ENCODE measurements at regions not wholly inside any gene's neighbourhood (a gene's known extent, or its start where the extent isn't known, plus 50 kb on each side); places are given as distances from the start of the nearest gene placed in this dataset.
"Not testable (repeated sequence)": the region's sequence is repeated elsewhere in the genome, so short reads cannot be mapped to it uniquely, and the experiment has no call there.

DNA sequence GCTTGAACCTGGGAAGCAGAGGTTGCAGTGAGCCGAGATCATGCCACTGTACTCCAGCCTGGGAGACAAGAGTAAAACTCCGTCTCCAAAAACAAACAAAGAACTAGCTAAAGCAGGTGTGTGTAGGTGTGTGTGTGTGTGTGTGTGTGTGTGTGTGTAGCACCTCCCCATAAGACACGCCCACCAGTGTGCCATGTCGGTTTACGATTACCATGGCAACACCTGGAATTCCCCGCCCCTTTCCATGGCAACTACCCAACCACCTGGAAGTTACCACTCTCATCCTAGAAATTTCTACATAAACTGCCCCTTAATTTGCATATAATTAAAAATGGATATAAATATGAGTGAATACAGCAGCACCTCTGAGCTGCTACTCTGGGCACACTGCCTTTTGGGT, 80.9 kb upstream of the ADGRE5 start:
- Mint-ChIP-seq H3K4me3 (no peak overlapping the region), H3K27me3 (ENCODE audit: low read depth) (no peaks in the 10 kb centered on the region), H3K36me3 (ENCODE audit: low read depth) (no peaks in the 10 kb centered on the region), H3K9me3 (no peaks in the 10 kb centered on the region), H3K4me1 (ENCODE audit: low read depth) (no peaks in the 10 kb centered on the region), H3K27ac (no peak overlapping the region)
- intact Hi-C loops (cut with micrococcal nuclease), result no loop called here
- DNase-seq, result no peak
- CTCF ChIA-PET, result interaction anchor here (1.0 to 1.9 kb wide), 2 partner anchors 12 to 47 kb away, joined by 5 read pairs; no protein-coding TSS in a partner anchor

DNA sequence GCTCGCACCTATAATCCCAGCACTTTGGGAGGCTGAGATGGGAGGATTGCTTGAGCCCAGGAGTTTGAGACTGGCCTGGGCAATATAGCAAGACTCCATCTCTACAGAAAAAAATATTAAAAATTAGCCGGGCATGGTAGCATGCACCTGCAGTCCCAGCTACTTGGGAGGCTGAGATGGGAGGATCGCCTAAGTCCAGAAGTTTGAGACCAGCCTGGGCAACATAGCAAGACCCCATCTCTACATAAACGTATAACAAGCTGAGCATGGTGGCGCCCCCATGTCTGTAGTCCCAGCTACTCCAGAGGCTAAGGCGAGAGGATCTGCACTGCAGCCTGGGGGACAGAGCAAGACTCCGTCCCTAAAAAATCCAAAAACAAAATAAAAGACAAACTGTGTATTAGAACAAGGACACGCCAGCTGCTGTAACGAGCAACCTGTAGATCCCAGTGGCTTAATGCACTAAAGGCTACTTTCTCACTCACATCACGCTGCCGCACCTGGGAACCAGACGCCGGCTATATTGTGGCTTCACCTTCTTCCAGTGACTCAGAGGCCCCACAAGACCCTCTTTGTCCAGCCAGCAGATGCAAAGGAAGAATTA, 81.9 kb upstream of the ADGRE5 start:
- H3K9me3 Mint-ChIP-seq; H3K27ac Mint-ChIP-seq; H3K27me3 Mint-ChIP-seq (ENCODE audit: low read depth); H3K4me1 Mint-ChIP-seq (ENCODE audit: low read depth); H3K36me3 Mint-ChIP-seq (ENCODE audit: low read depth); intact Hi-C loops (cut with micrococcal nuclease); H3K4me3 Mint-ChIP-seq; DNase-seq: not testable (repeated sequence)
- CTCF ChIA-PET, result interaction anchor here (0.6 to 1.9 kb wide), 2 partner anchors 11 to 27 kb away, joined by 3 to 5 read pairs; no protein-coding TSS in a partner anchor

DNA sequence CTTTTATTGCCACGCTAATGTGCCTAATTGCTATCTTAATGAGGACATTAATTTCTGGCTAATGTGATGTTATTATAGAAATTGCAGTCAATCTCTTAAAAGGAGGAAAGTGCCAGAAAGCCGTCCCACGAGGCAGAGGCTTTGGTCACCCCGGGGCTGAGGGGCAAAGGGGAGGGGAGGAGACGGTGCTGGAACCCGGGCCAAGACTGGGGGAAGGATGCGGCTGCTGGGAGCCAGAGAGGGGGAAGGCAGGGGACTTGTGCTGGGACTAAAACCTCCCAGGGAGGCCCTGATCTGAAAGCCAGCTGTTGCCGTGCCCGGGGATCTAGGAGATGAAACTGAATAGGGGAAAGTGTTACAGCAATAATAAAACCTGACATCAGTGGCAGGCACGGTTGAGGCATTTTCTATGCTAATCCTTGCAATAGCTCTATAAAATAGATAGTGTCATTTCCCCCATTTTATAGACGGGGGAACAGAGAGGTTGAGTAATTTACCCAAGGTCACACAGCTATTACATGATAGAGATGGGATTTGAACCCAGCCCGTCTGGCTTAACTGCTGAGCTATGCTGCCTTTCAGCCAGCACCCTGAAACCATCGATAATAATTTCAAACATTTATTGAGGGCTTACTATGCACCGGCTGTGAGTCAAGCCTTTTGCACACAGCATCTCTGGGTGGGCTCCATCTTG, 83.2 kb upstream of the ADGRE5 start:
- intact Hi-C loops (cut with micrococcal nuclease); H3K27ac Mint-ChIP-seq; H3K36me3 Mint-ChIP-seq (ENCODE audit: low read depth); H3K4me1 Mint-ChIP-seq (ENCODE audit: low read depth); CTCF ChIA-PET; DNase-seq; H3K9me3 Mint-ChIP-seq; H3K27me3 Mint-ChIP-seq (ENCODE audit: low read depth); H3K4me3 Mint-ChIP-seq: not testable (repeated sequence)

DNA sequence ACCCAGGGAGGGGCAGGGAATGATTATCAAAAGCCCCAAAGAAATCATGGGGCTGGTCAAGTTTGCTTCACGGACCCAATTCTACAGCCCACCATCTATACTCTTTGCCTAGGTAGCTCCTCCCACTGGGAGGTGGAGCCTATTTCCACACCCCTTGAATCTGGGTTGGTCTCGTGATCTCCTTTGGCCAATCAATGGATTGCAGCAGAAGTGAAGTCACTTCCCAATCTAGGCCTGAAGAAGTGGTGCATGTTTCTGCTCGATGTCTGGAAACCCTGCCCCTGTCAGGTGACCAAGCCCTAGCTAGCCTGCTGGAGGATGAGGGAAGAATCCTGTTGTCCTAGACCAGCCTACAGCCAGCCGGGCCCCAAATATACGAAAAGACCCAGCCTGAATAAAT, 86.3 kb upstream of the ADGRE5 start:
- H3K36me3 Mint-ChIP-seq (ENCODE audit: low read depth); H3K4me1 Mint-ChIP-seq (ENCODE audit: low read depth); intact Hi-C loops (cut with micrococcal nuclease); H3K4me3 Mint-ChIP-seq; H3K27ac Mint-ChIP-seq; H3K9me3 Mint-ChIP-seq; H3K27me3 Mint-ChIP-seq (ENCODE audit: low read depth): not testable (repeated sequence)
- CTCF ChIA-PET, result interaction anchor here (1.1 to 1.2 kb wide), 2 partner anchors 53 to 59 kb away, joined by 3 read pairs; no protein-coding TSS in a partner anchor
- DNase-seq, result peak; percentile 36

DNA sequence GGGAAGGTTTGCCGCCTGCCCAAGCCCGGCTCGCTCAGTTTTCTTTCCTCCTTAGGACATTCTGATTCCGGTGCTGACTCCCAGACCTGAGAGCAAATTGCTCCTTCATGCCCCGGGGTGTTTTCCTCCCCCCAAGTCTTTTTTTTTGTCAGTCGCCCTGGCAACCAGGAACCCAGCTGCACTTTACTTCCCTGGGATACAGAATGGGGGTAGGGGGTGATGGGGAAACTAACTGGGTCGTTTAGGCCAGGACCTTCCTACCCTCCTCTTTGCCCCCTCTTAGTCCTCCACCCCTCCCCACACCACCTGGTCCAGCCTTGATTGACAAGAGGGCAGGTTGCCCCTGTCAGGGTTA, 87.5 kb upstream of the ADGRE5 start:
- DNase-seq; H3K9me3 Mint-ChIP-seq; H3K27ac Mint-ChIP-seq; intact Hi-C loops (cut with micrococcal nuclease); H3K4me1 Mint-ChIP-seq (ENCODE audit: low read depth); H3K27me3 Mint-ChIP-seq (ENCODE audit: low read depth); H3K36me3 Mint-ChIP-seq (ENCODE audit: low read depth): not testable (repeated sequence)
- CTCF ChIA-PET, result interaction anchor here (1.1 to 1.2 kb wide), 2 partner anchors 54 to 60 kb away, joined by 3 read pairs; no protein-coding TSS in a partner anchor
- H3K4me3 Mint-ChIP-seq, result peak overlapping the region; percentile 48

DNA sequence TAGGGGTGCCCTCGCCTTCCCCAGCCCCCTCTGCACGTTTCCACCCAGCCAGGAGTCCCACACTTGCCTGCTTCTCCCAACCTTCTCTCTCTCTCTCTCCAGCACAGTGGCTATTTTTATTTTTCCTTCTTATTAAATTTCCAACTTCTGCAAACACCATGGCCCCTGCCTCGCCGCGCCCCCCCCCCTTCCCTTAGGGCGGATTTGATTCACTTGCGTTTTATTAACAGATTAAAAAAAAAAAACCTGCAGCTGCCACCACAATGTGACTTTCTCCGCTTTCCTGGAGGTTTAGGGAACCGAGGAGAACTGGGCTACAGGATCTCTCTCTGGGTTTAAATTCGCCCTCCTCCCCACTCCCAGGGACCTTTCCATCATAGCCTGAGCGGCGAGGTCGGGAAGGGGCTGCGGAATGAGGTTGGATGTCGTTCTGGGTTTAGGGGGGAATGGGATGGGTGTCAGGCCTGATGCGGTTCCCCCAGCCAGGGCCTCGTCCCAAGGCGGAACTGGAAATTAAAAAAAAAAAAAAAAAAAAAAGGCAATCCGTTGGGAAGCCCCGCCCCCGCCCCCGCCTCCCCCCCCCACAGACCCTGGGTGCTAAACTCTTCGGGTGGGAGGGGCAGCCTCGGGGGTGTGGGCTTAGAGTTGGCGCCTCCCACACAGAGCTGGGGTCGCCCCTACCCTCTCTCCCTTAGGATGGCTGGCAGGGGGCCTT, 87.3 kb upstream of the ADGRL1 start:
- H3K4me3 Mint-ChIP-seq, result peak overlapping the region; percentile 48

DNA sequence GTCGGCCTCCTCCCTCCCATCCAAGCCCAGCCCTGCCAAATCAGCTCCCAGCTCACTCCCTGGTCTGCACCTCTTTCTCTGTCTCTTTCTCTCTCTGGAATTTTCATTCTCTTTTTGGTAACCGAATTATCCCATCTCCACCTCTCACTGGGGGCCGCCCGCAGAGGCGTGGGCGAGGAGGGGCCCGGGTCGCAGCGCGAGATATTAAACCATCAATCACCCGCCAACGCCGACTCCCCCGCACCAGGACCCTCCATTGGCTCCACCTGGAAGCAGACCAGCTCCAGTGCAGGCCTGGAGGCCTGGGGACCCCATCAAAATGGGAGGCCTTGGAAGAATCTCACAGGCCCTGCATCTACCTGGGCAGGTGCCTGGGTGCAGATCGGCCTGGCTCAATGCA, 83.8 kb upstream of the ADGRL1 start:
- H3K4me3 Mint-ChIP-seq; H3K36me3 Mint-ChIP-seq (ENCODE audit: low read depth); H3K27ac Mint-ChIP-seq; H3K27me3 Mint-ChIP-seq (ENCODE audit: low read depth); DNase-seq; H3K9me3 Mint-ChIP-seq: not testable (repeated sequence)
- intact Hi-C loops (cut with micrococcal nuclease), result loop anchor here (5.0 kb wide), 1 partner anchor 93 kb away; no protein-coding TSS in a partner anchor
- peaks cover 11% of the 10 kb centered on the region for H3K4me1 Mint-ChIP-seq (ENCODE audit: low read depth)
- CTCF ChIA-PET, result interaction anchor here (1.5 to 2.0 kb wide), 3 partner anchors 72 to 153 kb away, joined by 5 to 9 read pairs (median 8); partner anchors contain the start of gene ASF1B

More for the DNA sequence above, 87.3 kb upstream of the ADGRL1 start:
- H3K36me3 Mint-ChIP-seq (ENCODE audit: low read depth); H3K27ac Mint-ChIP-seq; H3K27me3 Mint-ChIP-seq (ENCODE audit: low read depth); H3K9me3 Mint-ChIP-seq; CTCF ChIA-PET; intact Hi-C loops (cut with micrococcal nuclease); DNase-seq: not testable (repeated sequence)
- peaks cover 11% of the 10 kb centered on the region for H3K4me1 Mint-ChIP-seq (ENCODE audit: low read depth)

DNA sequence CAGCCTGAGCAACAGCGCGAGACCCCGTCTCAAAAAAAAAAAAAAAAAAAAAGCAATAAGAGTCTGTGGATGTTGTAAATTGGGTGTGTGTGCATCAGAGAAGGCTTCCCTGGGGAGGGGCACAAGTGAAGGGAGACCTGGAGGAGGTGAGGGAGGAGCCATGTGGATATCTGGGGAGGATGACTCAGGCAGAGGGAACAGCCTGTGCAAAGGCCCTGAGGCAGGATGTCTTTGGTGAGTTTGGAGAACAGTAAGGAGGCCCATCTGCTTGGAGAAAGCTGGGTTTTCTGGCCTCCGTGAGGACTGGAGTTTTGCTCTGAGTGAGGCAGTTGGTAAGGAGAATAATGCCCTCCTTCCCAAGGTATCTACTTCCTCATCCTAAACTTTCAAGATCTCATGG, 81.9 kb upstream of the ADGRL1 start:
- H3K27me3 Mint-ChIP-seq (ENCODE audit: low read depth); H3K36me3 Mint-ChIP-seq (ENCODE audit: low read depth); H3K9me3 Mint-ChIP-seq; DNase-seq; H3K27ac Mint-ChIP-seq; H3K4me3 Mint-ChIP-seq; CTCF ChIA-PET: not testable (repeated sequence)
- H3K4me1 Mint-ChIP-seq (ENCODE audit: low read depth), result peaks cover 12% of the 10 kb centered on the region
- intact Hi-C loops (cut with micrococcal nuclease), result loop anchor here (5.0 kb wide), 1 partner anchor 91 kb away; no protein-coding TSS in a partner anchor

DNA sequence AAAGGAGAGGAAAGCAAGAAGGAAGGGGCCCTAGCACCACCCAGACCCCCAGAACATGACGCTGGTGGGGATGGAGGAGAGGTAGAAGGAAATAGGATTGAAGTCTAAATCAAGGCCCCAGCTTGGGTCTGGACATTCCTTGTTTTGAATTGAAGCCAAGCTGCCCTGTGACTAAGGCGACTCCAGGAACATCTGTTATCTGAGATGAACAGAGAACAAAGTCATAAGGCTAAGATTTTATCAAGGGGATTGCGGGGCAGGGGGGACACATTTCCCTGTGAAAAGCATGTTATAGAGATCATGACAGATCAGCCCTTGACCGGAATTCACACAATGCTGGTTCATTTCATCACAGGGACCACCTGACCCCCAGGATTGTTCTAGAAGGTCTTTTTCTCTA, 80.6 kb upstream of the ADGRL1 start:
- not testable (repeated sequence) for DNase-seq; H3K4me1 Mint-ChIP-seq (ENCODE audit: low read depth); H3K27ac Mint-ChIP-seq; H3K4me3 Mint-ChIP-seq; H3K27me3 Mint-ChIP-seq (ENCODE audit: low read depth); H3K9me3 Mint-ChIP-seq; H3K36me3 Mint-ChIP-seq (ENCODE audit: low read depth)
- intact Hi-C loops (cut with micrococcal nuclease), result loop anchor here (5.0 kb wide), 1 partner anchor 89 kb away; no protein-coding TSS in a partner anchor
- CTCF ChIA-PET, result interaction anchor here (0.7 to 1.7 kb wide), 2 partner anchors 21 to 150 kb away, joined by 3 to 4 read pairs; partner anchors contain the start of gene ASF1B

DNA sequence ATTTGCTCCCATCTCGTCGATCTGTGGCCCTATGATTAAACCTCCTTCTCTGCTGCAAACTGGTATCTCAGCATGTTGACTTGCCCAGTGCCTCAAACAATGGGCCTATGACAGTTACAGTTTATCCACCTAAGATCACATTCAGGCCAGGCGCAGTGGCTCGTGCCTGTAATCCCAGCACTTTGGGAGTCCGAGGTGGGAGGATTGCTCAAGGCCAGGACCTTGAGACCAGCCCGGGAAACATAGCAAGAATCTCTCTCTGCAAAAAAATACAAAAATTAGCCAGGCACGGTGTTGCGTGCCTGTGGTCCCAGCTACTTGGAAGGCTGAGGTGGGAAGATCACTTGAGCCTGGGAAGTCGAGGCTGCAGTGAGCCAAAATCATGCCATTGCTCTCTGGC, 79.8 kb upstream of the ADGRL1 start:
- H3K27me3 Mint-ChIP-seq (ENCODE audit: low read depth); DNase-seq; H3K36me3 Mint-ChIP-seq (ENCODE audit: low read depth); H3K4me3 Mint-ChIP-seq; H3K27ac Mint-ChIP-seq; H3K9me3 Mint-ChIP-seq; H3K4me1 Mint-ChIP-seq (ENCODE audit: low read depth): not testable (repeated sequence)
- CTCF ChIA-PET, result interaction anchor here (1.7 kb wide), 1 partner anchor 149 kb away, joined by 4 read pairs; the partner anchor contains the start of gene ASF1B
- intact Hi-C loops (cut with micrococcal nuclease), result loop anchor here (5.0 kb wide), 1 partner anchor 88 kb away; no protein-coding TSS in a partner anchor

DNA sequence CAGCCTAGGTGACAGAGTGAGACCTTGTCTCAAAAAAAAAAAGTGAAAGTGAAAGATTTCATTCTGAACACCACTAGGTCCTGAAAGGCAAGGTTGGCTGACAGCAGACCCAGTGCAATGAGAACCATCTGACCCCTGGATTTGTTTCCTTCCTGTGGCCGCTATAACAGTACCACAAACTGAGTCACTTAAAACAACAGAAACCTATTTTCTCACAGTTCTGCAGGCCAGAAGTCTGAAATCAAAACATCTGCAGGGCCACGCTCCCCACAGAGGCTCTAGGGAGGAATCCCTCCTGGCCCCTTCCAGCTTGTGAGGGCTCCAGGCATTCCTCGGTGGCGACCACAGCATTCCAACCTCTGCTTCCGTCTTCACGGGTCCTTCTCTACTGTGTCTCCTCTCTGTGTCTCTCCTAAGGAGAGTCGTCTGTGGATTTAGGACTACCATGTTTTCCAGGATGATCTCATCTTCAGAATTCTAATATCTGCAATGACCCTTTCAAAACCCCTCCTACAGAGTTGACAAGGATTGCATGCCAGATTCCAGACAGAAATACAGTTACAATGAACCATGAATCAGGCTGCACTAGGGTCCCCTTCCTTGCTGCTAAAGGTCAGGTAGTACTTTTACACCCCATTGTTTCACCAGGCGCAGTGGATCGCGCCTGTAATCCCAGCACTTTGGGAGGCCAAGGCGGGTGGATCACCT, 78.0 kb upstream of the ADGRL1 start:
- H3K4me3 Mint-ChIP-seq; H3K27me3 Mint-ChIP-seq (ENCODE audit: low read depth); H3K27ac Mint-ChIP-seq; H3K4me1 Mint-ChIP-seq (ENCODE audit: low read depth); CTCF ChIA-PET; intact Hi-C loops (cut with micrococcal nuclease); H3K9me3 Mint-ChIP-seq; H3K36me3 Mint-ChIP-seq (ENCODE audit: low read depth): not testable (repeated sequence)
- DNase-seq, result peak; percentile 38

DNA sequence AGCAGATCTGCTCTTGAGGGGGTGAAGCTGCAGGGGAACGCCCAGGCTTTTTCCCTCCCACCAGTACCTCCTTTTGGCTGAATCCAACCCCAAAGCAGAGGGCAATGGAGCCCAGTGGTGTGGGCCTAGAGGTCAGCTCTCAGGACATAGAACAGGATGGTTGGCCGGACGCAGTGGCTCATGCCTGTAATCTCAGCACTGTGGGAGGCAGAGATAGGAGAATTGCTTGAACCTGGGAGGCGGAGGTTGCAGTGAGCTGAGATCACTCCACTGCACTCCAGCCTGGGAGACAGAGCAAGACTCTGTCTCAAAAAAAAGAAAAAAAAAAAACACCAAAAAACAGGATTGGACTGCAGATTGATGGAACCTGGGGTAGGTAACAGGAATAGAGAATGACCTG, 73.3 kb upstream of the ADGRL1 start:
- H3K4me1 Mint-ChIP-seq (ENCODE audit: low read depth), result peaks cover 22% of the 10 kb centered on the region
- H3K27ac Mint-ChIP-seq; H3K36me3 Mint-ChIP-seq (ENCODE audit: low read depth); H3K27me3 Mint-ChIP-seq (ENCODE audit: low read depth); CTCF ChIA-PET; DNase-seq; H3K4me3 Mint-ChIP-seq; H3K9me3 Mint-ChIP-seq: not testable (repeated sequence)
- intact Hi-C loops (cut with micrococcal nuclease), result loop anchor here (10.0 kb wide), 1 partner anchor 54 kb away; no protein-coding TSS in a partner anchor
